HepG2 (cell line): ENCODE measurements at regions not wholly inside any gene's neighbourhood (a gene's known extent, or its start where the extent isn't known, plus 50 kb on each side); places are given as distances from the start of the nearest gene placed in this dataset.

Experiments
- BORCS8-MEF2B ChIP-seq: sonication (generic); formaldehyde crosslinking; IDR thresholded peaks from 2 replicates; pipeline ENCODE4 v1.8.0; 2022; ENCODE audit warnings: mild to moderate bottlenecking, missing genetic modification reagents
- CEBPG ChIP-seq: IDR thresholded peaks from 2 replicates; pipeline ENCODE4 v1.6.1; 2016
- CTCF ChIP-seq: sonication (generic); formaldehyde crosslinking; IDR thresholded peaks from 2 replicates; pipeline ENCODE4 v1.5.0; 2020; ENCODE audit warnings: mild to moderate bottlenecking, missing genetic modification reagents, moderate library complexity
- DRAP1 ChIP-seq: IDR thresholded peaks from 2 replicates; pipeline ENCODE4 v1.6.1; 2016; ENCODE audit warnings: missing genetic modification reagents, missing compliant biosample characterization
- FOXP1 ChIP-seq, 2 experiments: fragments of 450-650 bp in 1 of 2; IDR thresholded peaks; 2 replicates each; pipeline ENCODE4 v1.6.1; 2017 to 2018; ENCODE audit warnings: antibody characterized with exemption in 1 of 2
- KDM5A ChIP-seq: fragments of 200-600 bp; sonication (generic); IDR thresholded peaks from 2 replicates; pipeline ENCODE4 v1.7.0; 2018; ENCODE audit warnings: antibody characterized with exemption, mild to moderate bottlenecking, low read length, borderline replicate concordance
- MAFF ChIP-seq: IDR thresholded peaks from 2 replicates; pipeline ENCODE4 v1.6.1; 2011; ENCODE audit warnings: low read depth, low read length, improper control_type of control experiment
- NR2F2 ChIP-seq: IDR thresholded peaks from 2 replicates; pipeline ENCODE4 v1.6.1; 2012; ENCODE audit warnings: low read depth, inconsistent platforms, borderline replicate concordance
- RAD21 ChIP-seq: fragments of 450-650 bp; formaldehyde crosslinking; IDR thresholded peaks from 2 replicates; pipeline ENCODE4 v1.5.0; 2020; ENCODE audit warnings: mild to moderate bottlenecking
- SAP130 ChIP-seq: IDR thresholded peaks from 2 replicates; pipeline ENCODE4 v1.6.1; 2016; ENCODE audit warnings: low read depth
- SNAPC2 ChIP-seq: sonication (generic); formaldehyde crosslinking; IDR thresholded peaks from 2 replicates; pipeline ENCODE4 v1.8.1; 2022; ENCODE audit warnings: mild to moderate bottlenecking, missing genetic modification reagents
- TAF1 ChIP-seq: sonication (generic); formaldehyde crosslinking; IDR thresholded peaks from 2 replicates; pipeline ENCODE4 v1.4.0; 2020; ENCODE audit warnings: missing genetic modification reagents
- ZFX ChIP-seq: sonication (generic); formaldehyde crosslinking; IDR thresholded peaks from 2 replicates; pipeline ENCODE4 v1.4.0; 2020; ENCODE audit warnings: mild to moderate bottlenecking, low read depth, missing genetic modification reagents, moderate library complexity
- ZNF615 ChIP-seq: sonication (generic); formaldehyde crosslinking; IDR thresholded peaks from 2 replicates; pipeline ENCODE4 v1.5.0; 2020; ENCODE audit warnings: mild to moderate bottlenecking, missing genetic modification reagents, borderline replicate concordance

- no peak for TF ChIP-seq KDM5A
- no peak for TF ChIP-seq CEBPG (CRISPR knock-in tag)
- TF ChIP-seq SAP130 (CRISPR knock-in tag): no peak
- no peak for TF ChIP-seq RAD21 (CRISPR knock-in tag)
- no peak for TF ChIP-seq ZFX (CRISPR knock-in tag)
- TF ChIP-seq TAF1 (CRISPR knock-in tag): no peak
- TF ChIP-seq NR2F2: no peak
- TF ChIP-seq MAFF: no peak
- TF ChIP-seq ZNF615: no peak
- no peak for TF ChIP-seq SNAPC2 (CRISPR knock-in tag)
- TF ChIP-seq BORCS8-MEF2B (CRISPR knock-in tag): no peak
- no peak for TF ChIP-seq DRAP1 (CRISPR knock-in tag)
- TF ChIP-seq FOXP1 (IDR thresholded peaks at IDR 0.05): no peak
- TF ChIP-seq FOXP1 (CRISPR knock-in tag; IDR thresholded peaks at IDR 0.05): no peak
- no peak for TF ChIP-seq CTCF
Observed at GRCh38 chr4:91984466-91984865, 319.3 kb upstream of the GRID2 start.
